Stomach (tissue), 4 donors: ENCODE measurements at regions not wholly inside any gene's neighbourhood (a gene's known extent, or its start where the extent isn't known, plus 50 kb on each side); places are given as distances from the start of the nearest gene placed in this dataset.

ENCODE experiments used
- EP300 ChIP-seq: sonication (generic); formaldehyde crosslinking; IDR thresholded peaks from one replicate; pipeline ENCODE4 v1.6.1; 2017; ENCODE audit warnings: antibody characterized with exemption
- POLR2A ChIP-seq, 4 donors: fragments of 450-650 bp; IDR thresholded peaks; one replicate each; pipeline ENCODE4 v1.6.1; 2016; ENCODE audit warnings: antibody characterized with exemption in 4 of 4, control low read depth in 2 of 4, mild to moderate bottlenecking in 1 of 4, moderate library complexity in 1 of 4
- POLR2AphosphoS5 ChIP-seq, 3 donors: sonication (generic); formaldehyde crosslinking; IDR thresholded peaks; one replicate each; pipeline ENCODE4 v1.6.1; 2016; ENCODE audit warnings: antibody characterized with exemption in 3 of 3
- TF ChIP-seq, protein P1 (sequence below), 7 experiments: fragments of 450-650 bp in 4 of 7; fragments of 200-600 bp in 3 of 7; sonication (generic) in 3 of 7; IDR thresholded peaks; one replicate each; pipeline ENCODE4 v1.5.1; 2016 to 2019; ENCODE audit warnings: antibody characterized with exemption in 7 of 7, control low read depth in 2 of 7, mild to moderate bottlenecking in 1 of 7

DNA sequence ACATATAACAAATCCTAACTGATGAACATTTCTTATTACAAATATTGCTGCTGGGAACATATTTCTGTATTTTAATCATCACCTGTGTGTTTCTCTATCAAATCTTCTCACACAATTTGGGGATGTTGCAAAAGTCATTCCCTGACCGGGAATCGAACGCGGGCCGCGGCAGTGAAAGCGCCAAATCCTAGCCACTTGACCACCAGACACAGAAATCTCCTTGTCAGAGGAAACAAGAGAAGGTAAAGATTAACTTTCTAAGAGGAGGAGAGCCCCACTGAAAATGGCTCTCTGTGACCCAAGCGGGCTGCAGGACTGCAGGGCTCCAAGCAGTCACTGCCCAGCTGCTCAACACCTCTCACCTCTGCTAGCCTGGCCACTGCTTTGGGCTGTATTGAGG is 304.9 kb downstream of the FAM72C start:
- TF ChIP-seq, protein P1, sequence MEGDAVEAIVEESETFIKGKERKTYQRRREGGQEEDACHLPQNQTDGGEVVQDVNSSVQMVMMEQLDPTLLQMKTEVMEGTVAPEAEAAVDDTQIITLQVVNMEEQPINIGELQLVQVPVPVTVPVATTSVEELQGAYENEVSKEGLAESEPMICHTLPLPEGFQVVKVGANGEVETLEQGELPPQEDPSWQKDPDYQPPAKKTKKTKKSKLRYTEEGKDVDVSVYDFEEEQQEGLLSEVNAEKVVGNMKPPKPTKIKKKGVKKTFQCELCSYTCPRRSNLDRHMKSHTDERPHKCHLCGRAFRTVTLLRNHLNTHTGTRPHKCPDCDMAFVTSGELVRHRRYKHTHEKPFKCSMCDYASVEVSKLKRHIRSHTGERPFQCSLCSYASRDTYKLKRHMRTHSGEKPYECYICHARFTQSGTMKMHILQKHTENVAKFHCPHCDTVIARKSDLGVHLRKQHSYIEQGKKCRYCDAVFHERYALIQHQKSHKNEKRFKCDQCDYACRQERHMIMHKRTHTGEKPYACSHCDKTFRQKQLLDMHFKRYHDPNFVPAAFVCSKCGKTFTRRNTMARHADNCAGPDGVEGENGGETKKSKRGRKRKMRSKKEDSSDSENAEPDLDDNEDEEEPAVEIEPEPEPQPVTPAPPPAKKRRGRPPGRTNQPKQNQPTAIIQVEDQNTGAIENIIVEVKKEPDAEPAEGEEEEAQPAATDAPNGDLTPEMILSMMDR (IDR thresholded peaks at IDR 0.05): no peak
- TF ChIP-seq POLR2A (IDR thresholded peaks at IDR 0.05) (no peak), POLR2AphosphoS5 (IDR thresholded peaks at IDR 0.05) (no peak), EP300 (no peak)
